Uterus (tissue), 3 donors: ENCODE measurements at regions not wholly inside any gene's neighbourhood (a gene's known extent, or its start where the extent isn't known, plus 50 kb on each side); places are given as distances from the start of the nearest gene placed in this dataset.

ENCODE experiments used
- DNase-seq, 2 donors: peaks; one replicate each; pipeline ENCODE4 v3.0.0-alpha.2; 2019 to 2020
- H3K27ac ChIP-seq, 2 donors: fragments of 200-600 bp; sonication (generic); 1 replicate in 1 of 2; 2 replicates in 1 of 2; pipeline ENCODE4 v1.5.1; 2016 to 2018
- H3K27me3 ChIP-seq, 2 donors: fragments of 200-600 bp; sonication (generic); one replicate each; pipeline ENCODE4 v1.5.1; 2018 to 2019; ENCODE audit warnings: control low read depth in 1 of 2
- H3K36me3 ChIP-seq, 2 donors: fragments of 200-600 bp; sonication (generic); one replicate each; pipeline ENCODE4 v1.5.1; 2019; ENCODE audit warnings: control low read depth in 1 of 2
- H3K4me1 ChIP-seq, 2 donors: fragments of 200-600 bp; sonication (generic); one replicate each; pipeline ENCODE4 v1.5.1; 2018 to 2019; ENCODE audit warnings: control low read depth in 1 of 2
- H3K4me3 ChIP-seq, 2 donors: fragments of 200-600 bp; sonication (generic); 1 replicate in 1 of 2; 2 replicates in 1 of 2; pipeline ENCODE4 v1.5.1; 2018 to 2019; ENCODE audit warnings: mild to moderate bottlenecking in 1 of 2
- H3K9me3 ChIP-seq, 2 donors: fragments of 200-600 bp; sonication (generic); one replicate each; pipeline ENCODE4 v1.5.1; 2019; ENCODE audit warnings: control low read depth in 1 of 2
- POLR2A ChIP-seq, 2 donors: fragments of 450-650 bp; IDR thresholded peaks; one replicate each; pipeline ENCODE4 v1.6.1; 2016; ENCODE audit warnings: antibody characterized with exemption in 2 of 2, mild to moderate bottlenecking in 1 of 2, moderate library complexity in 1 of 2
- intact Hi-C: fragments of 100-400 bp; cut with DNase I; formaldehyde crosslinking; loops from one replicate; pipeline ENCODE4 v1.15.1; 2023; ENCODE audit warnings: low total_unique reads
- TF ChIP-seq, protein P1 (sequence below), 4 experiments: fragments of 200-600 bp in 2 of 4; fragments of 450-650 bp in 2 of 4; sonication (generic) in 2 of 4; IDR thresholded peaks; one replicate each; pipeline ENCODE4 v1.5.1; 2016 to 2019; ENCODE audit warnings: antibody characterized with exemption in 4 of 4, mild to moderate bottlenecking in 2 of 4, moderate library complexity in 1 of 4
- donor health status: DM: yes; HTN: yes; CAD: no.

DNA sequence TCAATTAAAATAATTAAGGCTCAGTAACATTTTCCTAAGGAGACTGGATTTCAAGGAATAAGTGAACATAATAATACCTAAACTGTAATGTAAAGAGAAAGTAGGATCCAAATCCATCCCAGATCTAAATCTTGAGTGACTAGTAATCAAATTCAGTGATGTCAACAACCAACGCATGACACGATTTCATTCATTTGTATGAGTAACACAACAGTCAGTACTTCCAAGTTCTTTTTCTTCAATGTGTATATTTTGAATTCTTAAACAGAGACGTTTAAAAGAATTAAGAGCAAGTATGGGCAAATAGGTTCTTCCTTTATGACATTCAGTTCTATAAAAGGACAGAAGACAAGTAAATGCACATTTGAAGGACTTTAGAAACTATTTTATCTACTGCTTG, 104.3 kb upstream of the CNTN1 start:
- Histone ChIP-seq H3K4me3 (no peak overlapping the region), H3K27ac (no peak overlapping the region), H3K27me3 (no peaks in the 10 kb centered on the region), H3K9me3 (no peaks in the 10 kb centered on the region), H3K4me1 (no peaks in the 10 kb centered on the region), H3K36me3 (no peaks in the 10 kb centered on the region)
- TF ChIP-seq, protein P1, sequence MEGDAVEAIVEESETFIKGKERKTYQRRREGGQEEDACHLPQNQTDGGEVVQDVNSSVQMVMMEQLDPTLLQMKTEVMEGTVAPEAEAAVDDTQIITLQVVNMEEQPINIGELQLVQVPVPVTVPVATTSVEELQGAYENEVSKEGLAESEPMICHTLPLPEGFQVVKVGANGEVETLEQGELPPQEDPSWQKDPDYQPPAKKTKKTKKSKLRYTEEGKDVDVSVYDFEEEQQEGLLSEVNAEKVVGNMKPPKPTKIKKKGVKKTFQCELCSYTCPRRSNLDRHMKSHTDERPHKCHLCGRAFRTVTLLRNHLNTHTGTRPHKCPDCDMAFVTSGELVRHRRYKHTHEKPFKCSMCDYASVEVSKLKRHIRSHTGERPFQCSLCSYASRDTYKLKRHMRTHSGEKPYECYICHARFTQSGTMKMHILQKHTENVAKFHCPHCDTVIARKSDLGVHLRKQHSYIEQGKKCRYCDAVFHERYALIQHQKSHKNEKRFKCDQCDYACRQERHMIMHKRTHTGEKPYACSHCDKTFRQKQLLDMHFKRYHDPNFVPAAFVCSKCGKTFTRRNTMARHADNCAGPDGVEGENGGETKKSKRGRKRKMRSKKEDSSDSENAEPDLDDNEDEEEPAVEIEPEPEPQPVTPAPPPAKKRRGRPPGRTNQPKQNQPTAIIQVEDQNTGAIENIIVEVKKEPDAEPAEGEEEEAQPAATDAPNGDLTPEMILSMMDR (IDR thresholded peaks at IDR 0.05) = no peak
- no peak for TF ChIP-seq POLR2A (IDR thresholded peaks at IDR 0.05)
- intact Hi-C loops = no loop called here
- no peak for DNase-seq

DNA sequence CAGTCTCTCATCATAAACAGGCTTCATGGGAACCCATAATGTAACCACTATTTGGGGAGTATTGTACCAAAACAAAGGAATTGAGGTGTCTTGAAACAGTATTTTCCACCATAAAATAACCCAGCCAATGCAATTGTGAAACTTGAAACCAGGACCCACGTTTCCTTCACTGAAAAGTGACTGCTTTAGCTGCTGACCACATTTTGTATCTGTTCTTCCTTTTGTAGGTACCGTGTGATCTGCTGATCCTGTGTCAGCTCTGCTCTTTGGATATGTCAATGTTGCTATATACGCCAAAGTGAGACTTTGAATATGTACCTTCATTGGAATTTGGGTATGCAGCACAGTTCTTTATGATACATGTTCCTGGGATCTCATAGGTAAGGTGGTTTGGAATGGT, 95.1 kb upstream of the CNTN1 start:
- Histone ChIP-seq H3K4me3 (no peak overlapping the region), H3K27me3 (no peaks in the 10 kb centered on the region), H3K9me3 (no peaks in the 10 kb centered on the region), H3K27ac (no peak overlapping the region), H3K36me3 (no peaks in the 10 kb centered on the region), H3K4me1 (no peaks in the 10 kb centered on the region)
- TF ChIP-seq, protein P1 (IDR thresholded peaks at IDR 0.05) = no peak
- no peak for TF ChIP-seq POLR2A (IDR thresholded peaks at IDR 0.05)
- no peak for DNase-seq
- intact Hi-C loops = no loop called here

DNA sequence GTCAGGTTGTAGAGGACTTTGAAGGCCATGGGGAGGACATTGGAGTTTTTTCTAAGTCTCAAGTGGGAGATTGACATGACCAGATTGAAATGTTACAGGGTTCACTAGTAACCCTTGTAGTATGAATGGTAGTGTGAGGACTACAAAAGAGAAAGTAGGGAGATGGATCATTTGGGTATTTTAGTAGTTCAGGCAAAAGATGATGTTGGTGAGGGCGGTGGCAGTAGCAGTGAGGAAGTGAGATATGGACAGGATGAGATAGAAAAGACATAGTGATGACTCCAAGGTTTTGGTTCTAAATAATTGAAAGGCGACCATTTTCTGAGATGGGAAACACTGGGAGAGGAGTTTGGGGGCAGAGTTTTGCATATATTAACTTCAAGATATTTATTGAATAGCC, 94.2 kb upstream of the CNTN1 start:
- intact Hi-C loops = no loop called here
- no peaks in the 10 kb centered on the region for H3K4me1 ChIP-seq
- no peaks in the 10 kb centered on the region for H3K36me3 ChIP-seq
- H3K27me3 ChIP-seq = no peaks in the 10 kb centered on the region
- no peaks in the 10 kb centered on the region for H3K9me3 ChIP-seq
- no peak for DNase-seq
- no peak for TF ChIP-seq POLR2A (IDR thresholded peaks at IDR 0.05)
- TF ChIP-seq, protein P1 (IDR thresholded peaks at IDR 0.05) = no peak
- no peak overlapping the region for H3K27ac ChIP-seq
- H3K4me3 ChIP-seq = no peak overlapping the region

DNA sequence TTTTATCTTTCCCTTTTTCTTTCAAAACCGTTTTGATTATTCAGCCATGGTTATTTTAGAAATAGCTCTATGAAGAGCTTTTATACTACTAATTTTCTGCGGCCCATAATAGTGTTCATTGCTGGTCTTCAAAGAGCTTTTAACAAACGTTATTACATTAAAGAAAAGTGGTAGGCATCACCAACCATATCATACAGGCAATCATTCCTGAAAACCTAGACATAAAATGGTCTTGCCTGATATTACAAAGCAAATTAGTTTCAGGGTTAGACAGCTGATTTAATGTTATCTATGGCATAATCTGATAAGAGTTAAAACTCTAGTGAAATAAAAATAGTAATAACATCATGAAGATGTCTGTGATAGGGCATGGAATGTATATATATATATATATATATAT, 89.7 kb upstream of the CNTN1 start:
- intact Hi-C loops = no loop called here
- no peaks in the 10 kb centered on the region for H3K4me1 ChIP-seq
- no peak overlapping the region for H3K27ac ChIP-seq
- no peak overlapping the region for H3K4me3 ChIP-seq
- TF ChIP-seq, protein P1 (IDR thresholded peaks at IDR 0.05) = no peak
- no peak for TF ChIP-seq POLR2A (IDR thresholded peaks at IDR 0.05)
- H3K9me3 ChIP-seq = no peaks in the 10 kb centered on the region
- no peaks in the 10 kb centered on the region for H3K36me3 ChIP-seq
- no peaks in the 10 kb centered on the region for H3K27me3 ChIP-seq
- no peak for DNase-seq

DNA sequence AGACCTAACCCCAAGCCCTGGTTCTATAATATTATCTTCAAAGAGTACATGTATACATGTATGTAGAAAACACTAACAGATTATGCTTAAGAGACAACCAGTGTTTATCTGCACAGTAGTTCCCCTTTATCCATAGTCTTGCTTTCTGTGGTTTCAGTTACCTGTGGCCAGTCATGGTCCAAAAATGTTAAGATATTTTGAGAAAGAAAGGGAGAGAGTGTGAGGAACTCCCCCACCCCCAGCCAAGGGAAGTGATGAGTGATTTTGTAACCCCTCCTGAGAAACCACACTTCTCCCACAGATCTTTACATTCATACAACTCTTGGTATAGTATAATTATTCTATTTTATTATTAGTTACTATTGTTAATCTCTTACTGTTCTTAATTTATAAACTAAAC, 77.3 kb upstream of the CNTN1 start:
- Histone ChIP-seq H3K4me3 (no peak overlapping the region), H3K27me3 (no peaks in the 10 kb centered on the region), H3K36me3 (no peaks in the 10 kb centered on the region), H3K9me3 (no peaks in the 10 kb centered on the region), H3K4me1 (no peaks in the 10 kb centered on the region), H3K27ac (no peak overlapping the region)
- no peak for TF ChIP-seq POLR2A (IDR thresholded peaks at IDR 0.05)
- TF ChIP-seq, protein P1 (IDR thresholded peaks at IDR 0.05) = no peak
- intact Hi-C loops = no loop called here
- DNase-seq = no peak
